T47D (cell line): ENCODE measurements at regions not wholly inside any gene's neighbourhood (a gene's known extent, or its start where the extent isn't known, plus 50 kb on each side); places are given as distances from the start of the nearest gene placed in this dataset.

Experiments
- DNase-seq, 2 experiments: peaks; one replicate each; pipeline versions ENCODE4 v3.0.0 to v3.0.0-alpha.2; 2011 to 2012; ENCODE audit warnings: low read depth in 1 of 2, low spot score in 1 of 2
- JUND ChIP-seq: IDR thresholded peaks from 2 replicates; pipeline ENCODE4 v1.6.1; 2012; ENCODE audit warnings: low read depth
- in situ Hi-C: cut with HindIII; loops from 2 replicates; pipeline ENCODE4 v1.10.0; 2016; ENCODE audit warnings: low sequenced_read_pairs, low pct_unique_long_range_greater_than_20kb

DNA sequence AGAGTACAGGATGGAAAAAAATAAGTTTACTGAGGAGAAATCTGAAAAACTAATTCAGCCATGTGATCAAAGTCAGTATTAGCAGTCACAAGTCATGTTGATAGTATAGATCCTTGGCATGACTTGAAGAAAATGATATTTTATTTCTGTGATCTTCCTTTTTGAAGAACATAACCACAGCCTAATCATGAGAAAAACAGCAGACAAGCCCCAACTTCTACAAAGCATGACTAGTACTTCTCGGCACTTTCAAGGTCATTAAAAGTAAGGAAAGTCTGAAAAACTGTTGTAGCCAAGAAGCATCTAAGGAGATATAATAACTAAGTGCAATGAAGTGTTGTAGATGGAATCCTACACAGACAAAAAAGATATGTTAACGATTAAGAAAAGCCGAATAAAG lies 264.1 kb upstream of the FOXG1 start:
- DNase-seq, result no peak
- in situ Hi-C loops, result no loop called here
- no peak for TF ChIP-seq JUND

DNA sequence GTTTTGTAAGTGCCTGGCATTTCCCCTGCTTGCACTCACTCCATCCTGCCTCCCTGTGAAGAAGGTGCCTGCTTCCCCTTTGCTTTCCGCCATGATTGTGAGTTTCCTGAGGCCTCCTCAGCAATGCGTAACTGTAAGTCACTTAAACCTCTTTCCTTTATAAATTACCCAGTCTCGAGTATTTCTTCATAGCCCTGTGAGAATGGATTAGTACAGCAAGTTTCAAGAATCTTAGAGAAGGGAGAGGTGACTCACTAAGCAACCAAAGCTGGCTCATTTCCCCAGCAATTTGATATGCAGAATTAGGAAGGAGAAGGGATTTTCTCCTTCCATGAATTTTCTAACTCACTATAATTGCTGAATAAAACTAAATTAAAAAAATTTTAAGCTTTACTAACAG lies 251.0 kb upstream of the FOXG1 start:
- TF ChIP-seq JUND, result no peak
- no peak for DNase-seq
- in situ Hi-C loops, result no loop called here

DNA sequence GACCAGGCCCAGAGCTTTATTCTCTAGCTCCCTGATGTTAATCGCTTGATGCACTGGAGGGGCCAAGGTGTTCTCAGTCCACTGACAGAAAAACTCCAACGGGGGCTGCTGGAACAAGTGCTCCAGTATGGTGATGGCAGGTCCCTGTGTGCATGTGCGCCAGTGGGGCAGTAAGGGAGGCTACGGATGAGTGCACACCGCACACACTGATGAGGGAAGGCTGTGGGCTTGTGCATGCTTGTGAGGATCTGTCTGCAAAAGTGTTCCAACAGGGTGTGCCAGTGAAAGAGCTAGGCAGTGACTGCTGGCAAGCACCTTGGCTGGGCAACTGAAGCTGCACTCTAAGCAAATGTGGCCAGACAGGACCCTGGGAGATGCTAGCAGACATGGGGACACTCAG lies 229.7 kb upstream of the FOXG1 start:
- in situ Hi-C loops, result no loop called here
- no peak for TF ChIP-seq JUND
- DNase-seq, result peak in 1 of 2 experiments; percentile 7

DNA sequence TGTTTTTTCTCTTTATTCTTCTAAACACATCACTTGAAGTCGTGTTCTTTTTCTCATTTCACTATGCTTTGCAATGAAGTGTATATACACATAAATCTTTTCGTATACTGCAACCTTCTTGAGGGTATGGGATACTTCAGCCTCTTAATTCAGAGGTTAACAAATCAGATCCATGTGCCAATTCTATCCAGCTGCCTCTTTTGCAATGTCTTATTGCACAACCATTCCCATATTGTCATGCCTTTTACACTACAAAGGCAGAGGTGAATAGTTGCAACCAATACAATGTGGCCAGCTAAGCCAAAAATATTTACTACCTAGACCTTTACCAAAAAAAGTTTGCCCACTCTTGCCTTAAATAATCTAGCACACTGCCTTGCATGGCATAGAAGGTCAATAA lies 224.5 kb upstream of the FOXG1 start:
- DNase-seq, result no peak
- TF ChIP-seq JUND, result no peak
- in situ Hi-C loops, result no loop called here

DNA sequence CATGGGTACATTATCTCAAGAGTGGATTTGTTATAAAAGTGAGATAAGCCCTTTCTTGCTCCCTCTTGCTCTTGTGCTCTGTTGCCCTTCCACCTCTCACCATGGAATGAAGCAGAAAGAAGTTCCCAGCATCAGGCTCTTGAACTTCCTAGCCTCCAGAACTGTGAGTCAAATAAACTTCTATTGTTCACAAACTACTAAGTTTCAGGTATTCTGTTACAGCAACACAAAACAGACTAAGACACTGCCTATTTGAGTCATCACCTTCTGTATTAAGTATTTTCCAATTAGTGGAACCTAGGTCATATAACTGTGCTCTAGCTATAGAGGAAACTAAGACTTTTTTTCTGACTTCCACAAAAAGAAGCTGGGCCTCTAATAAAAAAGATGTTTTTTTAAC lies 201.2 kb upstream of the FOXG1 start:
- DNase-seq, result no peak
- in situ Hi-C loops, result no loop called here
- TF ChIP-seq JUND, result no peak

DNA sequence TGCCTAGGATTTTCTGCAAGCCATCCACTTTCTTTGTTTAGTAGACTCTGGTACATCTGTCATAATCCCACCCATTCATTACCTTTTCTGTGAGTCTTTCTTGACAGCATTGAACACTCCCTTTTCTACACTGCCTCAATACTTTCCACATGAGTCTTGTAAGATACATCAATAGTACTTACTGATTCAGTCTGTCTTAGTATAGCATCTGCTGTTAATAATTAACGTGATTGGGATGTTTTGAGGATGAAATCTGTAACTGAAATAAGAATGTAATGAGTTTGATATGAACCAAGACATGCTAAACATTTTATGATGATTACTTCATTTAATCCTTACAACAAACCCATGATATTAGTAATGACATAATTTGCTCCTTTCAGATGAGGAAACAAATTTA lies 196.2 kb upstream of the FOXG1 start:
- no peak for DNase-seq
- no peak for TF ChIP-seq JUND
- in situ Hi-C loops, result no loop called here

DNA sequence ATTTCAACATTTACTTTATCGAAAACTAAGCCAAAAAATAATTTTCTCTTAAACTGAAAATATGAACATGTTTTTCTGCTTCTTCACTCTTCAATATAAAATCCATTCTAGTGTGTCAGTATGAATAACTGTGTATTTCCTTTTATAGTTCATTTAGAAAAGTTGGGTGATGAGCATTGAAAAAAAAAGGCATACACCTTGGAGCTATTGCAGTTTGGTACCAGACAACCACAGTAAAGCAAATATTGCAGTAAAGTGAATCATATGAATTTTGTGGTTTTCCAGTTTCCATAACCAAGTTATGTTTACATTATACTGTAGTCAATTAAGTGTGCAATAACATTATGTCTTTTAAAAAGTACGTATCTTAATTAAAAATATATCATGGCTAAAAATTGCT lies 195.0 kb upstream of the FOXG1 start:
- no peak for TF ChIP-seq JUND
- no peak for DNase-seq
- in situ Hi-C loops, result no loop called here

DNA sequence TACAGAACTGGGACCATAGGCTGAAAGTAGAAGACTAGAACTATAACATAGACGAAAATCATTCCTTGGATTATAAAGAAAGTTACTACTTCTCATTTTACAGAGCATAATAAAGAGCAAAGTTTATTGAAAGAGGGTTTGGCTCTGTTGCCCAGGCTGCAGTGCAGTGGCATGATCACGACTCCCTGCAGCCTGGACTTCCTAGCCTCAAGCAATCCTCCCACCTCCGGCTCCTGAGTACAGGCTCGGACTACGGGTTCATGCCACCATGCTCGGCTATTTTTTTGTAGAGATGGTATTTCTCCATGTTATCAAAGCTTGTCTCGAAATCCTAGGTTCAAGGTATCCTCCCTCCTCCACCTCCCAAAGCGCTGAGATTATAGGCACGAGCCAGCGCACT lies 190.1 kb upstream of the FOXG1 start:
- TF ChIP-seq JUND, result no peak
- in situ Hi-C loops, result no loop called here

DNA sequence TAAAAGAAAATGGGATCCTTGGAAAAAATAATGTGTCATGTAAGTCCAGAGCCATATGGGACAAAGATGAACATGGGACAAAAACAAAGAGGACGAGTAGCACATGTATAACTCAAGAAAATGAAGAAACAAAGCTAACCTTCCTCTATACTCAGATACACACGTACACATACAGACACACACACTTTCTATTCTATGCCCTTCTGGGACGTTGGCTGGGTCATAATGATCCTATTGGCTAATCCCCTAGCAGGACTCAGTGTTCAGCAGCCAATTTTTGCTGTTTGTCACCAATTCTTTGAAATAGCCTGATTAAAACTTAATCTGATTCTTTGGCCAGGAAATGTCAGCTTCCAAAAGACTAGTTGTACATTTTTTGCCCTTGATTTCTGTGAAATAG lies 189.4 kb upstream of the FOXG1 start:
- no peak for DNase-seq
- in situ Hi-C loops, result no loop called here
- no peak for TF ChIP-seq JUND

More for the DNA sequence above, 190.1 kb upstream of the FOXG1 start:
- no peak for DNase-seq

DNA sequence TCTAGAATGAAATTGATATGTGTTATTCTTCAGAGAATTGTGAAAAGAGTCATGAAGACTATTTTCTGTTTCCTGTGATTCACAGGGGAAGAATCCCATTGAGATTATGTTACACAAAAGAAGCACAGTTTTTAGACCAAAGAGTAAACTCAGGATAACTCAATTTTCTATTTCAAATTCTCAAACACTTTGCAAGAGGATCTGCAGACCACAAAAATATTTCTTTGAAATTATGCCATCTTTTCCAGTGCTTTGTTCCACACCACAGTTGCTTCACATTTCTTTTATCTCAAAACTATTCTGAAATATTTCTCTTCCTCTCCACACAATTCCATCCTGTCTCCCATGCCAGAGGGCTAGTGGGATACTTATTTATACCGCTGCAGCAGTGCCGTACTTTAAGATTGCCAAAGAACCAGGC lies 188.9 kb upstream of the FOXG1 start:
- in situ Hi-C loops, result no loop called here
- TF ChIP-seq JUND, result no peak
- no peak for DNase-seq

DNA sequence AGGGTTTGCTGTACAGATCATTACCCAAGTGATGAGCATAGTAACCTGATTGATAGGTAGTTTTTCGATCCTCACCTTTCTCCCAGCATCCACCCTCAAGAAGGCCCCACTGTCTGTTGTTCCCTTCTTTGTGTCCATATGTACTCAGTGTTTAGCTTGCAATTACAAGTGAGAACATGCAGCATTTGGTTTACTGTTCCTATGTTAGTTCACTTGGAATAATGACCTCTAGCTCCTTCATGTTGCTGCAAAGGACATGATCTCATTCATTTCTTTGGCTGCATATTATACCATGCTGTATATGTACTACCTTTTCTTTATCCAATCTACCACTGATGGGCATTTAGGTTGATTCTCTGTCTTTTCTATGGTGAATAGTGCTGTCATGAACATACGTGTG lies 181.6 kb upstream of the FOXG1 start:
- in situ Hi-C loops, result no loop called here
- DNase-seq, result no peak
- TF ChIP-seq JUND, result no peak

DNA sequence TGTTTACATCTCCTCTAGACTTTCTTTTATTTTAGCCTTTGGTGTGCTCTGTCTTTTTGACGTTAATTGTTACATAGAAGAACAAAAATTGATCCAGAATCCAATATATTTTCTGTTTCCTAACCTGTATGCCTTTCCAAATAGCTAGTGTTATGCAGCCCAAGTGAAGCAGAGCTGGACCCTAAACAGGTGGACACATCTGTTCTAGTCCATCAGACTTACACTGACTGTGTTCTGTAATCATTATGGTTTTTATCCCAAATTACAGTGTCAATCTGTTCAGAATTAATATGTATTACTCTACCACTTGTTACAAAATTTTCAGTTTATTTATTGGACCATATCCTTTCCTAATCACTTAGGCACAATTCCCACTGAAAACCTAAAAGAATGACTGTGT lies 176.8 kb upstream of the FOXG1 start:
- no peak for TF ChIP-seq JUND
- in situ Hi-C loops, result no loop called here
- DNase-seq, result no peak

DNA sequence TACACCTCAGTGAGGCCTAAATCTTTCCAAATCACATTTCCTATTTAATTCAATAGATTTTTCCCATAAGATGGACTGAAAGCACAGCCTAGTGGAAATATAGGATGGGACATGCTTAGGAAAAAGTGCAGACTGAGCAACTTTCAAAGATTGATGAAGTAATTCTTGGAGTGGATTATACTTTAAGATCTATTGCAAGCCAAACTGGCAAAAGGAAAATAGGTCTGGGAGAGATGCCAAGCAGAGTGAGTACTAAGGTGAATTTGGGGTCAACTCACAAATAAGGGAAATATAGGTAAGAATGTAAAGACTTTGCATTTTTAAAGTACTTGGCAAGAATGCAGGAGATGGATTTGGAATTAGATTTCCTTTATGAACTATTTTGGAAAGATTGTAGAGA lies 170.2 kb upstream of the FOXG1 start:
- TF ChIP-seq JUND, result no peak
- DNase-seq, result peak in 1 of 2 experiments; percentile 40

DNA sequence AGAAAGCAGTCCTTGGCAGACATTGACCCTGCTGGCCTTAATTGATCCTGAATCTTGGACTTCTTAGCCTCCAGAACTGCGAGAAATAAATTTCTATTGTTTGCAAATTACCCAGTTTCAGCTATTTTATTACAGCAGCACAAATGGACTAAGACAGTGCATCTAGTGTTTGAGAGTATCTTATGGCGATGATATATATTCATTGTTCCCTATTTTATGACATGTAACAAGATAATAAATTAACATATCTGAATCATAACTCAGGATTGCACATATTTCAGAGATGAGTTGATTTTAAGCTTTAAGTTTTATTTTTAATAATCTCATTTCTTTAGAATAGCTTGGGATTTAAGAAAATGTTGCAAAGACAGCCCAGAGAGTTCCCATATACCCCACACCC lies 167.4 kb upstream of the FOXG1 start:
- TF ChIP-seq JUND, result no peak
- no peak for DNase-seq
- in situ Hi-C loops, result no loop called here

More for the DNA sequence above, 170.2 kb upstream of the FOXG1 start:
- in situ Hi-C loops, result no loop called here
